SK-N-MC (cell line): ENCODE measurements at regions not wholly inside any gene's neighbourhood (a gene's known extent, or its start where the extent isn't known, plus 50 kb on each side); places are given as distances from the start of the nearest gene placed in this dataset.

ENCODE experiments used
- DNase-seq: peaks from one replicate; pipeline ENCODE4 v3.0.0-alpha.2; 2011; ENCODE audit warnings: low read depth, low spot score
- H3K27ac ChIP-seq: fragments of 200-600 bp; sonication (generic); 2 replicates; pipeline ENCODE4 v1.5.1; 2016; ENCODE audit warnings: mixed run types
- H3K36me3 ChIP-seq: fragments of 200-600 bp; sonication (generic); 2 replicates; pipeline ENCODE4 v1.6.1; 2017; ENCODE audit warnings: antibody characterized with exemption, low read length, mixed read lengths; ENCODE audit not compliant: insufficient read depth
- H3K4me3 ChIP-seq: fragments of 200-600 bp; sonication (generic); 2 replicates; pipeline ENCODE4 v1.5.1; 2016
- H3K9ac ChIP-seq: fragments of 200-600 bp; sonication (generic); 2 replicates; pipeline ENCODE4 v1.8.0; 2017; ENCODE audit warnings: mixed run types, mixed read lengths; ENCODE audit not compliant: insufficient read length
- H3K9me3 ChIP-seq: fragments of 200-600 bp; sonication (generic); 2 replicates; pipeline ENCODE4 v1.6.1; 2017; ENCODE audit warnings: low read depth, mild to moderate bottlenecking, antibody characterized with exemption, low read length, moderate library complexity, mixed read lengths
- EZH2 ChIP-seq: fragments of 200-600 bp; sonication (generic); IDR thresholded peaks from one replicate; pipeline ENCODE4 v1.6.1; 2017; ENCODE audit warnings: antibody characterized with exemption
- FOXP2 ChIP-seq: optimal IDR thresholded peaks from 2 replicates; pipeline ENCODE3; 2011; ENCODE audit warnings: mild to moderate bottlenecking, moderate library complexity; ENCODE audit not compliant: insufficient read depth; ENCODE audit errors: extremely low read length, control extremely low read depth
- POLR2AphosphoS5 ChIP-seq: IDR thresholded peaks from 2 replicates; pipeline ENCODE4 v1.6.1; 2012; ENCODE audit warnings: mild to moderate bottlenecking, low read depth, low read length, borderline replicate concordance

- H3K4me3 ChIP-seq, result no peak overlapping the region
- TF ChIP-seq FOXP2 (no peak), EZH2 (no peak), POLR2AphosphoS5 (no peak)
- no peaks in the 10 kb centered on the region for H3K9me3 ChIP-seq
- no peak for DNase-seq
- H3K9ac ChIP-seq, result no peak overlapping the region
- H3K36me3 ChIP-seq, result peaks cover 15% of the 10 kb centered on the region; the same call in 1 of the 2 replicates
- no peak overlapping the region for H3K27ac ChIP-seq
Measured at GRCh38 chr3:124657138-124657537, 73.1 kb upstream of the UMPS start.

DNA sequence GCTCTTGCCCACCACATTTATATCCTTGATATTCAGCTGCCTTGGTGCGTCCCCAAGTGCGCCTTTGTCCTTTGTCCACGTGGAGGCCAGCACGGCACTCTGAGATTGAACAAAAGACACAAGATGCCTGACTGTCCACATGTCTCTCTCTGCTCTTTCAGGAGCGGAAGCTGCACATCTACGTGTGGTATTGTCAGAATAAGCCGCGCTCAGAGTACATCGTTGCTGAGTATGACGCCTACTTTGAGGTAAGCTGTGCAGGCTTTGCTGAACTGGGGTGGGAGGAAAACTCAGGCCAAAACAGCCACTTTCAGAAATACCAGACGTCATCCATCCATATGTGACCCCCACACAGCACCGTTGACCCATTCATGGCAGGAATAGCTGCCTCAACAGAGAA is 72.0 kb upstream of the UMPS start:
- no peaks in the 10 kb centered on the region for H3K9me3 ChIP-seq
- peaks cover 15% of the 10 kb centered on the region; the same call in 1 of the 2 replicates for H3K36me3 ChIP-seq
- H3K27ac ChIP-seq, result no peak overlapping the region
- DNase-seq, result no peak
- no peak overlapping the region for H3K9ac ChIP-seq
- TF ChIP-seq POLR2AphosphoS5 (no peak), EZH2 (no peak), FOXP2 (no peak)
- no peak overlapping the region for H3K4me3 ChIP-seq

- peaks cover 15% of the 10 kb centered on the region; the same call in 1 of the 2 replicates for H3K36me3 ChIP-seq
- H3K27ac ChIP-seq, result no peak overlapping the region
- TF ChIP-seq POLR2AphosphoS5 (no peak), FOXP2 (no peak), EZH2 (no peak)
- H3K9ac ChIP-seq, result no peak overlapping the region
- no peak overlapping the region for H3K4me3 ChIP-seq
- no peaks in the 10 kb centered on the region for H3K9me3 ChIP-seq
- DNase-seq, result no peak
Measured at GRCh38 chr3:124659175-124659574, 71.1 kb upstream of the UMPS start.

DNA sequence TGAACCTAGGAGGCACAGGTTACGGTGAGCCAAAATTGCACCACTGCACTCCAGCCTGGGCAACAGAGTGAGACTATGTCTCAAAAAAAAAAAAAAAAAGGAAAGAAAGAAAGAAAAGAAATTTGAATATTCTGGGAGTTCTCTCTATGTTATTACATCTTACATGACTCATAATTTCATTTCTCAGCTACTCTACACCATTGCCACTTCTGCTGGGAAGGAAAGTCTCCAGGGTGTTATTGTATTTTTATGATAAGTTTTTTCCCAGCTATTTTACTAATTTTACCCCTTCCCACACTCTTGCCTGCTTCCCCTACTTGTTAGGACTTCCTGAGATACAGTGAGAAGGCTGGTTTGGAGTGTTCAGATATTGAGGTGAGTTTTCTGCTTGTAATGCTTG is 69.7 kb upstream of the UMPS start:
- H3K4me3 ChIP-seq, result no peak overlapping the region
- no peaks in the 10 kb centered on the region for H3K9me3 ChIP-seq
- peaks cover 15% of the 10 kb centered on the region; the same call in 1 of the 2 replicates for H3K36me3 ChIP-seq
- TF ChIP-seq EZH2 (no peak), FOXP2 (no peak)
- no peak for DNase-seq
- H3K9ac ChIP-seq, result no peak overlapping the region
- H3K27ac ChIP-seq, result no peak overlapping the region

DNA sequence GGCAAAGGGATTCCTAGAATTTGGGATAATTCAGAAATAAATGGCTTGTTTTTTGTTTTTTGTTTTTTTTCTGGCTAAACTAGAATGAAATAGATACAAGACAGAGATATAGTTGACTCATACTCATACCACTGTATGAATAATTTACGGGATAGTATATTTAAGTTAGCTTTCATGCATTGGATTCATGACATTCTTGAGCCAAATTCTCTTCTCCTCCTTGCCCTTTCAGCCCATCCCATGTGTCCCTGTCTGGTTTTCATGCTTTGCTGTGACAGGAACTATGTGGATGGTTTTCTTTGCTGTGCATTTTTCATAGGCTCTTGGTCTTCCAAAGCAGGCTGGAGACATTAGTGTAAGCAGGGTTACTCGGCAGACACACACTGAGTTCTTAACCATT is 66.6 kb upstream of the UMPS start:
- TF ChIP-seq POLR2AphosphoS5 (no peak), EZH2 (no peak), FOXP2 (no peak)
- Histone ChIP-seq H3K9me3 (no peaks in the 10 kb centered on the region), H3K36me3 (peaks cover 11% of the 10 kb centered on the region; the same call in 1 of the 2 replicates), H3K9ac (no peak overlapping the region), H3K4me3 (no peak overlapping the region), H3K27ac (no peak overlapping the region)
- DNase-seq, result no peak

GRCh38 chr3:124664804-124665203 is 65.4 kb upstream of the UMPS start:
- Histone ChIP-seq H3K4me3 (no peak overlapping the region), H3K36me3 (peaks cover 8% of the 10 kb centered on the region; the same call in 1 of the 2 replicates), H3K9me3 (no peaks in the 10 kb centered on the region), H3K9ac (no peak overlapping the region), H3K27ac (no peak overlapping the region)
- DNase-seq, result no peak
- TF ChIP-seq POLR2AphosphoS5, result no peak
- no peak for TF ChIP-seq FOXP2
- TF ChIP-seq EZH2, result no peak

DNA sequence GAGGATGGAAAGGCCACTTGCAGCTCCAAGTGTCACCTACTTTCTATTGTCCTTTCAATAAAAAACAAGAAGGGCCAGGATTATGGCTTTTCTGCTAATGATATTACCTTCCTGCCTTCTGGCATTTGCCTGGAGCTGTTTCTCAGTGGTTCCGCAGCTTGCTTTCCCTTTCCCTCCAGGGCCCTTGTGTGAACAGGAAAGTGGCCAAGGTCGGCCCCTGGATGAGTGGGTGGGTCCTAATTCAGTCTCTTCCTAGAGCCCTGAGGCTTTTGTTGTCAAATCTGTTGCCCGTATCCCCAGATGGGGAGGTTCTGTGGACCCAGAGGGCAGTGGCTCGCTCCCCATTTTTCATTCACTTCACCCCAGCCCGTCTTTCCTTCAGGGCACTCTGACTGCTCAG is 64.2 kb upstream of the UMPS start:
- Histone ChIP-seq H3K4me3 (no peak overlapping the region), H3K9me3 (no peaks in the 10 kb centered on the region), H3K9ac (no peak overlapping the region), H3K36me3 (peaks cover 4% of the 10 kb centered on the region; the same call in 1 of the 2 replicates), H3K27ac (no peak overlapping the region)
- no peak for TF ChIP-seq FOXP2
- no peak for TF ChIP-seq POLR2AphosphoS5
- no peak for TF ChIP-seq EZH2
- DNase-seq, result no peak

GRCh38 chr3:124669470-124669869 is 60.8 kb upstream of the UMPS start:
- no peak overlapping the region for H3K4me3 ChIP-seq

DNA sequence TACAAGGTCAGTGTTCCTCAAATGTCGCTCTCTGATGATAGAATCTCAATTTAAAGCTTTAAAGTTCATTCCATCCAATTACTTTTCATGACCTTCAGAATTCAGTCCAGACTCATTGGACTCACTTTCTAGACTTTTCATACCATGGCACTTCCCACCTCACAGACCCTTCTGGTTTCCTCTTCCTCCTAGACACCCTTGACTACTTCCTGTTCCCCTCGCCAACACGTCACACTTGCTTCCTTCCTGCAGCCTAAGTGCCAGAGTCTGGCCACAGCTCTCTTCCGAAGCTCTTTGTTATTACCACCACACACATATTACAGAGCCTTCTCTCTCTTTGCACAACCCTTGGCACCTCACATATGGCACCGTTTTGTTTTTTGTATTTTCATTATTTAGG is 59.1 kb upstream of the UMPS start:
- no peak overlapping the region for H3K27ac ChIP-seq
- peaks cover 7% of the 10 kb centered on the region; the same call in 1 of the 2 replicates for H3K36me3 ChIP-seq
- no peak for DNase-seq
- no peaks in the 10 kb centered on the region for H3K9me3 ChIP-seq
- TF ChIP-seq FOXP2, result no peak
- no peak for TF ChIP-seq EZH2
- H3K4me3 ChIP-seq, result no peak overlapping the region
- H3K9ac ChIP-seq, result no peak overlapping the region

More at GRCh38 chr3:124669470-124669869, 60.8 kb upstream of the UMPS start:
- peaks cover 5% of the 10 kb centered on the region; the same call in 1 of the 2 replicates for H3K36me3 ChIP-seq
- no peaks in the 10 kb centered on the region for H3K9me3 ChIP-seq
- H3K9ac ChIP-seq, result no peak overlapping the region
- H3K27ac ChIP-seq, result no peak overlapping the region
- TF ChIP-seq FOXP2, result no peak
- no peak for TF ChIP-seq EZH2
- TF ChIP-seq POLR2AphosphoS5, result no peak
- no peak for DNase-seq
